ENCODE measurements at regions not wholly inside any gene's neighbourhood (a gene's known extent, or its start where the extent isn't known, plus 50 kb on each side); places are given as distances from the start of the nearest gene placed in this dataset.

DNA sequence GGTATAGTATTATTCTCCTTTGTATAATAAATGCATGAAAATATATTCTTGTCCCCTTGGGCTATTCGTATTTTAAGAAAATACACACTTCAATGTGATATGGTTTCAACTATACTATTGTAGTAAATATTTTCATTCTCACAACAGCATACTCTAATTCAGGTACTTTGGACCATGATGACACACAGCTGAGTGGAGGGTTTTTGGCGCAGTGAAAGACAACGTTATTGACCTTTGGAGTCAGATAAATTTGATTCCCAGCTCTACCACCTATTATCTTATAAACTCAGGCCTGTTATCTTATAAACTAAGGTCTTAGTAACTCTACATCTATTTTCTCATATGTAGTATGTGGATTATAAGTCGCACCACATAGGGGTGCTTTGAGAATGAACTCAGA is 895.9 kb upstream of the DDX18 start:
- Histone ChIP-seq H2AFZ (ENCODE audit: low read depth, low read length) (no peak overlapping the region), H3K4me1 (ENCODE audit: insufficient read depth, low read length) (no peaks in the 10 kb centered on the region), H3K9ac (ENCODE audit: low read length) (no peak overlapping the region), H4K20me1 (ENCODE audit: insufficient read depth, low read length) (no peaks in the 10 kb centered on the region), H3K27me3 (ENCODE audit: insufficient read depth, low read length) (no peaks in the 10 kb centered on the region), H3K4me2 (ENCODE audit: low read length) (no peak overlapping the region), H3K79me2 (ENCODE audit: insufficient read depth, low read length) (no peaks in the 10 kb centered on the region), H3K36me3 (ENCODE audit: insufficient read depth, low read length) (no peaks in the 10 kb centered on the region), H3K27ac (ENCODE audit: low read depth, low read length) (no peak overlapping the region), H3K4me3 (ENCODE audit: insufficient read depth, low read depth, low read length) (no peak overlapping the region), H3K9me3 (ENCODE audit: insufficient read depth, low read depth, low read length) (peaks cover 6% of the 10 kb centered on the region)
- no peaks in the 10 kb centered on the region for H3K9me3 Mint-ChIP-seq (ENCODE audit: unreplicated experiment)
- no peak for TF ChIP-seq CTCF (IDR thresholded peaks at IDR 0.05; ENCODE audit: insufficient read depth, low read depth, low read length)
- TF ChIP-seq EZH2 (IDR thresholded peaks at IDR 0.05; ENCODE audit: insufficient read depth, low read length) = no peak
- H3K36me3 Mint-ChIP-seq (ENCODE audit: low read depth, unreplicated experiment) = no peaks in the 10 kb centered on the region
- no peak for FAIRE-seq
- H3K27me3 Mint-ChIP-seq (ENCODE audit: low read depth, unreplicated experiment) = no peaks in the 10 kb centered on the region
- H3K4me1 Mint-ChIP-seq (ENCODE audit: low read depth, unreplicated experiment) = no peaks in the 10 kb centered on the region
- H3K27ac Mint-ChIP-seq (ENCODE audit: unreplicated experiment) = no peak overlapping the region
- no peak for DNase-seq (ENCODE audit: low read depth)
- H3K4me3 Mint-ChIP-seq (ENCODE audit: unreplicated experiment) = no peak overlapping the region

DNA sequence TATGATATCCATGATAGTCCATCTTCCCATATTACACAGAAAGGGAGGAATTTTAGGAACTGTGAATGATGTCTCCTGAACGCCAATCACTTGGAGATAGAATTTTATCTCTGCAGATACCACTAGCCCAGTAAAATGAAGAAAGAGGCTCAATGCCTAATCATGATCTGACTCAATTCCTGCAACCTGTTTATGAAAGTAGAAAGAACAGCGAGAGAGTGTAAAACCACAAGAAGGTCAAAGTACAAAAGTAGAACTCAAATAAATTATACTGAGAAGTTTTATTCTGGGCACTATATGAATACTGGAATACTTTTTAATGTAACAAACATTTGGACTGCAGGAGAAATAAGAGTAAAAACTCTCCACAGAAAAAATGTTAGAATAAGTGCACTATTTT is 892.1 kb upstream of the DDX18 start:
- Histone ChIP-seq H3K4me3 (ENCODE audit: insufficient read depth, low read depth, low read length) (no peak overlapping the region), H3K9me3 (ENCODE audit: insufficient read depth, low read depth, low read length) (peaks cover 6% of the 10 kb centered on the region), H4K20me1 (ENCODE audit: insufficient read depth, low read length) (no peaks in the 10 kb centered on the region), H2AFZ (ENCODE audit: low read depth, low read length) (no peak overlapping the region), H3K27ac (ENCODE audit: low read depth, low read length) (no peak overlapping the region), H3K36me3 (ENCODE audit: insufficient read depth, low read length) (no peaks in the 10 kb centered on the region), H3K4me1 (ENCODE audit: insufficient read depth, low read length) (no peaks in the 10 kb centered on the region), H3K4me2 (ENCODE audit: low read length) (no peak overlapping the region), H3K27me3 (ENCODE audit: insufficient read depth, low read length) (no peaks in the 10 kb centered on the region), H3K9ac (ENCODE audit: low read length) (no peak overlapping the region), H3K79me2 (ENCODE audit: insufficient read depth, low read length) (no peaks in the 10 kb centered on the region)
- Mint-ChIP-seq H3K9me3 (ENCODE audit: unreplicated experiment) (no peaks in the 10 kb centered on the region), H3K27ac (ENCODE audit: unreplicated experiment) (no peak overlapping the region), H3K4me1 (ENCODE audit: low read depth, unreplicated experiment) (no peaks in the 10 kb centered on the region), H3K27me3 (ENCODE audit: low read depth, unreplicated experiment) (no peaks in the 10 kb centered on the region), H3K4me3 (ENCODE audit: unreplicated experiment) (no peak overlapping the region), H3K36me3 (ENCODE audit: low read depth, unreplicated experiment) (no peaks in the 10 kb centered on the region)
- TF ChIP-seq CTCF (IDR thresholded peaks at IDR 0.05; ENCODE audit: insufficient read depth, low read depth, low read length) = no peak
- no peak for TF ChIP-seq EZH2 (IDR thresholded peaks at IDR 0.05; ENCODE audit: insufficient read depth, low read length)
- no peak for DNase-seq (ENCODE audit: low read depth)
- FAIRE-seq = no peak

- no peaks in the 10 kb centered on the region for H4K20me1 ChIP-seq (ENCODE audit: insufficient read depth, low read length)
- no peaks in the 10 kb centered on the region for H3K9me3 ChIP-seq (ENCODE audit: insufficient read depth, low read depth, low read length)
- Mint-ChIP-seq H3K4me1 (ENCODE audit: low read depth, unreplicated experiment) (no peaks in the 10 kb centered on the region), H3K9me3 (ENCODE audit: unreplicated experiment) (no peaks in the 10 kb centered on the region), H3K27me3 (ENCODE audit: low read depth, unreplicated experiment) (no peaks in the 10 kb centered on the region), H3K4me3 (ENCODE audit: unreplicated experiment) (no peak overlapping the region), H3K27ac (ENCODE audit: unreplicated experiment) (no peak overlapping the region), H3K36me3 (ENCODE audit: low read depth, unreplicated experiment) (no peaks in the 10 kb centered on the region)
- no peak overlapping the region for H3K9ac ChIP-seq (ENCODE audit: low read length)
- no peak overlapping the region for H3K27ac ChIP-seq (ENCODE audit: low read depth, low read length)
- no peak overlapping the region for H3K4me2 ChIP-seq (ENCODE audit: low read length)
- TF ChIP-seq EZH2 (IDR thresholded peaks at IDR 0.05; ENCODE audit: insufficient read depth, low read length) = no peak
- no peak for TF ChIP-seq CTCF (IDR thresholded peaks at IDR 0.05; ENCODE audit: insufficient read depth, low read depth, low read length)
- H3K4me3 ChIP-seq (ENCODE audit: insufficient read depth, low read depth, low read length) = no peak overlapping the region
- no peaks in the 10 kb centered on the region for H3K79me2 ChIP-seq (ENCODE audit: insufficient read depth, low read length)
- H3K36me3 ChIP-seq (ENCODE audit: insufficient read depth, low read length) = no peaks in the 10 kb centered on the region
- no peaks in the 10 kb centered on the region for H3K27me3 ChIP-seq (ENCODE audit: insufficient read depth, low read length)
- H2AFZ ChIP-seq (ENCODE audit: low read depth, low read length) = no peak overlapping the region
- DNase-seq (ENCODE audit: low read depth) (no peak), FAIRE-seq (no peak)
- no peaks in the 10 kb centered on the region for H3K4me1 ChIP-seq (ENCODE audit: insufficient read depth, low read length)
Observed at GRCh38 chr2:116924509-116924908, 890.0 kb upstream of the DDX18 start.
